SU-DHL-6 (cell line): ENCODE measurements at regions not wholly inside any gene's neighbourhood (a gene's known extent, or its start where the extent isn't known, plus 50 kb on each side); places are given as distances from the start of the nearest gene placed in this dataset.

Source experiments
- H2AFZ ChIP-seq: fragments of 200-600 bp; sonication (generic); 2 replicates; pipeline ENCODE4 v1.6.1; 2014; ENCODE audit warnings: low read depth, mild to moderate bottlenecking, moderate library complexity, mixed read lengths, antibody characterized with exemption, low read length; ENCODE audit not compliant: severe bottlenecking
- H3F3A ChIP-seq: fragments of 200-600 bp; shearing (Covaris generic); 2 replicates; pipeline ENCODE4 v1.6.0; 2016; ENCODE audit warnings: antibody characterized with exemption, mild to moderate bottlenecking; ENCODE audit not compliant: insufficient read depth
- H3K27ac ChIP-seq: fragments of 200-600 bp; sonication (generic); 2 replicates; pipeline ENCODE4 v1.5.1; 2016; ENCODE audit warnings: low read depth, mild to moderate bottlenecking, low read length, moderate library complexity, mixed read lengths
- H3K27me3 ChIP-seq: fragments of 200-600 bp; sonication (generic), shearing (Covaris generic); 2 replicates; pipeline ENCODE4 v1.6.0; 2014; ENCODE audit warnings: mild to moderate bottlenecking, low read length
- H3K36me3 ChIP-seq: fragments of 200-600 bp; sonication (generic); 2 replicates; pipeline ENCODE4 v1.6.1; 2014; ENCODE audit warnings: mild to moderate bottlenecking, low read length, mixed read lengths
- H3K4me2 ChIP-seq: fragments of 300-600, 200-600 bp; shearing (Covaris generic), sonication (generic); 2 replicates; pipeline ENCODE4 v1.6.0; 2014; ENCODE audit warnings: low read length, low read depth, mild to moderate bottlenecking; ENCODE audit not compliant: poor library complexity, severe bottlenecking
- H3K4me3 ChIP-seq: fragments of 200-600 bp; sonication (generic); 2 replicates; pipeline ENCODE4 v1.5.1; 2014; ENCODE audit warnings: antibody characterized with exemption, low read length, mild to moderate bottlenecking, mixed read lengths; ENCODE audit not compliant: insufficient read depth, poor library complexity, severe bottlenecking
- H3K79me2 ChIP-seq: fragments of 200-600 bp; sonication (generic); 2 replicates; pipeline ENCODE4 v1.6.1; 2014; ENCODE audit warnings: mild to moderate bottlenecking, low read length, moderate library complexity; ENCODE audit not compliant: insufficient read depth
- H3K9ac ChIP-seq: fragments of 200-600 bp; sonication (generic); 2 replicates; pipeline ENCODE4 v1.7.0; 2014; ENCODE audit warnings: mild to moderate bottlenecking, low read length
- H3K9me2 ChIP-seq: fragments of 200-600 bp; sonication (generic); replicated peaks from 2 replicates; pipeline ENCODE4 v1.6.1; 2014; ENCODE audit warnings: low read length; ENCODE audit not compliant: insufficient read depth
- H3K9me3 ChIP-seq: fragments of 200-600 bp; sonication (generic); 2 replicates; pipeline ENCODE4 v1.6.1; 2014; ENCODE audit warnings: low read length, mixed read lengths; ENCODE audit not compliant: insufficient read depth
- H4K20me1 ChIP-seq: fragments of 200-600 bp; sonication (generic); 2 replicates; pipeline ENCODE4 v1.6.1; 2014; ENCODE audit warnings: low read depth, mild to moderate bottlenecking, antibody characterized with exemption, low read length, moderate library complexity, mixed read lengths
- CTCF ChIP-seq: fragments of 200-600 bp; sonication (generic); IDR thresholded peaks from one replicate; pipeline ENCODE4 v1.5.1; 2017; ENCODE audit warnings: antibody characterized with exemption, mild to moderate bottlenecking, low read length, moderate library complexity; ENCODE audit not compliant: insufficient read depth, poor library complexity, severe bottlenecking
- EZH2phosphoT487 ChIP-seq: fragments of 200-600 bp; sonication (generic), shearing (Covaris generic); conservative IDR thresholded peaks from 2 replicates; pipeline ENCODE4 v1.6.1; 2018; ENCODE audit warnings: mild to moderate bottlenecking, antibody characterized with exemption, low read length, moderate library complexity, mixed read lengths

GRCh38 chr9:134264169-134264568, 62.1 kb upstream of the RXRA start:
- Histone ChIP-seq H3K4me2 (no peak overlapping the region), H3K9ac (no peak overlapping the region), H3K36me3 (no peaks in the 10 kb centered on the region), H3K79me2 (no peaks in the 10 kb centered on the region), H2AFZ (no peak overlapping the region), H3K9me2 (no peaks in the 10 kb centered on the region), H4K20me1 (no peaks in the 10 kb centered on the region), H3F3A (no peaks in the 10 kb centered on the region), H3K4me3 (no peak overlapping the region), H3K27ac (no peak overlapping the region), H3K27me3 (no peaks in the 10 kb centered on the region), H3K9me3 (no peaks in the 10 kb centered on the region)
- TF ChIP-seq CTCF, result no peak
- no peak for TF ChIP-seq EZH2phosphoT487

GRCh38 chr9:134265078-134265477, 61.2 kb upstream of the RXRA start:
- no peaks in the 10 kb centered on the region for H3K9me2 ChIP-seq
- H2AFZ ChIP-seq, result no peak overlapping the region
- no peaks in the 10 kb centered on the region for H3F3A ChIP-seq
- TF ChIP-seq CTCF (no peak), EZH2phosphoT487 (no peak)
- H3K4me3 ChIP-seq, result no peak overlapping the region
- H3K9ac ChIP-seq, result no peak overlapping the region
- H3K36me3 ChIP-seq, result no peaks in the 10 kb centered on the region
- H4K20me1 ChIP-seq, result no peaks in the 10 kb centered on the region
- H3K27ac ChIP-seq, result no peak overlapping the region
- no peaks in the 10 kb centered on the region for H3K27me3 ChIP-seq
- no peak overlapping the region for H3K4me2 ChIP-seq
- no peaks in the 10 kb centered on the region for H3K9me3 ChIP-seq
- H3K79me2 ChIP-seq, result no peaks in the 10 kb centered on the region

- H3K4me2 ChIP-seq, result no peak overlapping the region
- H3K27me3 ChIP-seq, result no peaks in the 10 kb centered on the region
- no peaks in the 10 kb centered on the region for H4K20me1 ChIP-seq
Measured at GRCh38 chr9:134266418-134266817, 59.8 kb upstream of the RXRA start.

More at GRCh38 chr9:134266418-134266817, 59.8 kb upstream of the RXRA start:
- no peaks in the 10 kb centered on the region for H3K36me3 ChIP-seq
- no peak overlapping the region for H3K4me3 ChIP-seq
- no peak overlapping the region for H2AFZ ChIP-seq
- TF ChIP-seq CTCF (no peak), EZH2phosphoT487 (no peak)
- H3K27ac ChIP-seq, result no peak overlapping the region
- H3K9me3 ChIP-seq, result no peaks in the 10 kb centered on the region
- no peak overlapping the region for H3K9ac ChIP-seq
- no peaks in the 10 kb centered on the region for H3K79me2 ChIP-seq
- H3K9me2 ChIP-seq, result no peaks in the 10 kb centered on the region
- no peaks in the 10 kb centered on the region for H3F3A ChIP-seq
